GM12878 (cell line): ENCODE measurements at regions not wholly inside any gene's neighbourhood (a gene's known extent, or its start where the extent isn't known, plus 50 kb on each side); places are given as distances from the start of the nearest gene placed in this dataset.

Experiments used
- BRCA1 ChIP-seq: IDR thresholded peaks from 2 replicates; pipeline ENCODE4 v1.6.1; 2011; ENCODE audit warnings: low read depth, low read length, improper control_type of control experiment
- EGR1 ChIP-seq, 2 experiments: IDR thresholded peaks; 1 replicate in 1 of 2; 2 replicates in 1 of 2; pipeline ENCODE4 v1.6.1; 2011 to 2012; ENCODE audit warnings: low read depth in 2 of 2, low read length in 2 of 2, borderline replicate concordance in 1 of 2, mild to moderate bottlenecking in 1 of 2, moderate library complexity in 1 of 2
- JUNB ChIP-seq: IDR thresholded peaks from 2 replicates; pipeline ENCODE4 v1.6.1; 2016; ENCODE audit warnings: antibody characterized with exemption, mild to moderate bottlenecking
- JUND ChIP-seq: IDR thresholded peaks from 2 replicates; pipeline ENCODE4 v1.6.1; 2012; ENCODE audit warnings: low read depth, mild to moderate bottlenecking, low read length, improper control_type of control experiment, moderate library complexity
- MYB ChIP-seq: fragments of 150-350 bp; IDR thresholded peaks from 2 replicates; pipeline ENCODE4 v1.6.1; 2014; ENCODE audit warnings: mild to moderate bottlenecking, low read depth, low read length, borderline replicate concordance
- SMAD1 ChIP-seq: fragments of 450-650 bp; IDR thresholded peaks from 2 replicates; pipeline ENCODE4 v1.6.1; 2018; ENCODE audit warnings: mild to moderate bottlenecking, low read depth; ENCODE audit not compliant: partially characterized antibody
- YY1 ChIP-seq: IDR thresholded peaks from 2 replicates; pipeline ENCODE4 v1.6.1; 2011; ENCODE audit warnings: low read depth, mild to moderate bottlenecking, low read length
- TF ChIP-seq, protein P1 (sequence below), 3 experiments: IDR thresholded peaks in 2 of 3; conservative IDR thresholded peaks in 1 of 3; 2 replicates each; pipeline ENCODE4 v1.5.1; 2011; ENCODE audit warnings: low read depth in 3 of 3, low read length in 3 of 3, mild to moderate bottlenecking in 3 of 3, control low read depth in 2 of 3, moderate library complexity in 2 of 3, inconsistent platforms in 1 of 3, mixed read lengths in 1 of 3; ENCODE audit not compliant: control insufficient read depth in 2 of 3, insufficient read depth in 1 of 3; ENCODE audit errors: extremely low read depth in 1 of 3
- TF ChIP-seq, protein P2 (sequence below): fragments of 450-650 bp; IDR thresholded peaks from 2 replicates; pipeline ENCODE4 v1.6.1; 2017; ENCODE audit warnings: mild to moderate bottlenecking, low read depth, inconsistent platforms; ENCODE audit not compliant: poor library complexity, severe bottlenecking
- TF ChIP-seq, protein P3 (sequence below): IDR thresholded peaks from 2 replicates; pipeline ENCODE4 v1.6.1; 2012; ENCODE audit warnings: low read length, inconsistent platforms

DNA sequence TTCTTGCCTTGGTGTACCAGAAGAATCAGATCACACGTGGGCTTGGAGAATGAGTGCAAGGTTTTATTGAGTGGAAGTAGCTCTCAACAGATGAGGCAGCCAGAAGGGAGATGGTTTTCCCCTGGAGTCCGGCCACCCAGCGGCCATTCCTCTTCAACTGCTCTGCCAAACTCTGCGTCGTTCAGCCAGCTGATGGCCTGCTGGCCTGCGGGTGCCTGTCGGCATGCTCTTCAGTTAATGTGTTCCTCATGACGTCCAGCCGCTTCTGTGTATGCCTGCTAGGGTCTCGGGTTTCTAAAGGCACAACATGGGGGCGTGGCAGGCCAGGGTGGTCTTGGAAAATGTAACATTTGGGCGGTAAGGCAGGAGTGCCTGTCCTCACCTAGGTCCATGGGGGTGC lies 487.9 kb upstream of the LRRC4C start:
- TF ChIP-seq, protein P1, sequence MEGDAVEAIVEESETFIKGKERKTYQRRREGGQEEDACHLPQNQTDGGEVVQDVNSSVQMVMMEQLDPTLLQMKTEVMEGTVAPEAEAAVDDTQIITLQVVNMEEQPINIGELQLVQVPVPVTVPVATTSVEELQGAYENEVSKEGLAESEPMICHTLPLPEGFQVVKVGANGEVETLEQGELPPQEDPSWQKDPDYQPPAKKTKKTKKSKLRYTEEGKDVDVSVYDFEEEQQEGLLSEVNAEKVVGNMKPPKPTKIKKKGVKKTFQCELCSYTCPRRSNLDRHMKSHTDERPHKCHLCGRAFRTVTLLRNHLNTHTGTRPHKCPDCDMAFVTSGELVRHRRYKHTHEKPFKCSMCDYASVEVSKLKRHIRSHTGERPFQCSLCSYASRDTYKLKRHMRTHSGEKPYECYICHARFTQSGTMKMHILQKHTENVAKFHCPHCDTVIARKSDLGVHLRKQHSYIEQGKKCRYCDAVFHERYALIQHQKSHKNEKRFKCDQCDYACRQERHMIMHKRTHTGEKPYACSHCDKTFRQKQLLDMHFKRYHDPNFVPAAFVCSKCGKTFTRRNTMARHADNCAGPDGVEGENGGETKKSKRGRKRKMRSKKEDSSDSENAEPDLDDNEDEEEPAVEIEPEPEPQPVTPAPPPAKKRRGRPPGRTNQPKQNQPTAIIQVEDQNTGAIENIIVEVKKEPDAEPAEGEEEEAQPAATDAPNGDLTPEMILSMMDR (IDR thresholded peaks at IDR 0.05 in 2 of 3, conservative IDR thresholded peaks at IDR 0.05 in 1 of 3; ENCODE audit: control insufficient read depth in 2 of 3, extremely low read depth in 1 of 3, insufficient read depth in 1 of 3, low read depth in 3 of 3, low read length in 3 of 3): no peak
- TF ChIP-seq, protein P2, sequence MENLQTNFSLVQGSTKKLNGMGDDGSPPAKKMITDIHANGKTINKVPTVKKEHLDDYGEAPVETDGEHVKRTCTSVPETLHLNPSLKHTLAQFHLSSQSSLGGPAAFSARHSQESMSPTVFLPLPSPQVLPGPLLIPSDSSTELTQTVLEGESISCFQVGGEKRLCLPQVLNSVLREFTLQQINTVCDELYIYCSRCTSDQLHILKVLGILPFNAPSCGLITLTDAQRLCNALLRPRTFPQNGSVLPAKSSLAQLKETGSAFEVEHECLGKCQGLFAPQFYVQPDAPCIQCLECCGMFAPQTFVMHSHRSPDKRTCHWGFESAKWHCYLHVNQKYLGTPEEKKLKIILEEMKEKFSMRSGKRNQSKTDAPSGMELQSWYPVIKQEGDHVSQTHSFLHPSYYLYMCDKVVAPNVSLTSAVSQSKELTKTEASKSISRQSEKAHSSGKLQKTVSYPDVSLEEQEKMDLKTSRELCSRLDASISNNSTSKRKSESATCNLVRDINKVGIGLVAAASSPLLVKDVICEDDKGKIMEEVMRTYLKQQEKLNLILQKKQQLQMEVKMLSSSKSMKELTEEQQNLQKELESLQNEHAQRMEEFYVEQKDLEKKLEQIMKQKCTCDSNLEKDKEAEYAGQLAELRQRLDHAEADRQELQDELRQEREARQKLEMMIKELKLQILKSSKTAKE: no peak
- TF ChIP-seq EGR1 (IDR thresholded peaks at IDR 0.05; ENCODE audit: borderline replicate concordance in 1 of 2, low read depth in 2 of 2, low read length in 2 of 2) (no peak), JUND (no peak), SMAD1 (no peak), YY1 (no peak), BRCA1 (no peak), JUNB (no peak), MYB (no peak)
- TF ChIP-seq, protein P3, sequence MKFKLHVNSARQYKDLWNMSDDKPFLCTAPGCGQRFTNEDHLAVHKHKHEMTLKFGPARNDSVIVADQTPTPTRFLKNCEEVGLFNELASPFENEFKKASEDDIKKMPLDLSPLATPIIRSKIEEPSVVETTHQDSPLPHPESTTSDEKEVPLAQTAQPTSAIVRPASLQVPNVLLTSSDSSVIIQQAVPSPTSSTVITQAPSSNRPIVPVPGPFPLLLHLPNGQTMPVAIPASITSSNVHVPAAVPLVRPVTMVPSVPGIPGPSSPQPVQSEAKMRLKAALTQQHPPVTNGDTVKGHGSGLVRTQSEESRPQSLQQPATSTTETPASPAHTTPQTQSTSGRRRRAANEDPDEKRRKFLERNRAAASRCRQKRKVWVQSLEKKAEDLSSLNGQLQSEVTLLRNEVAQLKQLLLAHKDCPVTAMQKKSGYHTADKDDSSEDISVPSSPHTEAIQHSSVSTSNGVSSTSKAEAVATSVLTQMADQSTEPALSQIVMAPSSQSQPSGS: no peak
